ENCODE measurements at regions not wholly inside any gene's neighbourhood (a gene's known extent, or its start where the extent isn't known, plus 50 kb on each side); places are given as distances from the start of the nearest gene placed in this dataset.

GRCh38 chr10:5282137-5282536 is 82.6 kb upstream of the UCN3 start:
- intact Hi-C loops (cut with micrococcal nuclease), result loop anchor here (2.0 to 10.0 kb wide), 2 partner anchors 187 to 263 kb away; partner anchors contain the start of gene AKR1C3
- H3K4ac ChIP-seq (ENCODE audit: low read depth, low read length), result no peak overlapping the region
- no peak overlapping the region for H3K27ac ChIP-seq (ENCODE audit: insufficient read depth, low read length)
- no peak overlapping the region for H2AK9ac ChIP-seq (replicated peaks; ENCODE audit: low read depth, low read length, poor library complexity)
- dilution Hi-C loops (cut with HindIII; ENCODE audit: low sequenced_read_pairs, unreplicated experiment), result no loop called here
- no peak overlapping the region for H2BK20ac ChIP-seq (ENCODE audit: low read depth, low read length)
- H3K9ac ChIP-seq (ENCODE audit: low read depth, low read length), result no peak overlapping the region
- H4K20me1 ChIP-seq (ENCODE audit: insufficient read depth, low read length), result no peaks in the 10 kb centered on the region
- H3K18ac ChIP-seq (ENCODE audit: low read depth, low read length), result no peak overlapping the region
- H2AK5ac ChIP-seq (ENCODE audit: low read depth, low read length), result no peak overlapping the region
- H3K4me1 ChIP-seq (ENCODE audit: control insufficient read depth, insufficient read depth, low read length), result 0 out of 2 replicates have a peak, but pooled peaks cover 1% of the 10 kb centered on the region
- H3K14ac ChIP-seq (replicated peaks; ENCODE audit: low read depth, low read length), result no peak overlapping the region
- no peak overlapping the region for H4K8ac ChIP-seq (ENCODE audit: low read depth in 2 of 2, low read length in 2 of 2)
- ATAC-seq (ENCODE audit: low read depth) (no peak), DNase-seq (no peak)
- H3K4me3 ChIP-seq (ENCODE audit: insufficient read depth, low read depth, low read length), result no peak overlapping the region
- in situ Hi-C loops (cut with MboI; ENCODE audit: low sequenced_read_pairs), result loop anchor here (10.0 kb wide), 1 partner anchor 437 kb away; no protein-coding TSS in a partner anchor
- H3K4me2 ChIP-seq (ENCODE audit: low read depth, low read length), result no peak overlapping the region
- H4K91ac ChIP-seq (ENCODE audit: insufficient read depth, low read depth, low read length), result no peak overlapping the region
- H2BK5ac ChIP-seq (ENCODE audit: low read depth, low read length, poor library complexity, severe bottlenecking), result no peak overlapping the region
- ChIA-PET CTCF (no interaction called here), POLR2A (ENCODE audit: unreplicated experiment) (no interaction called here)
- no peaks in the 10 kb centered on the region for H3K79me1 ChIP-seq (ENCODE audit: low read depth in 1 of 2, low read length in 2 of 2)
- no peak overlapping the region for H4K5ac ChIP-seq (ENCODE audit: low read depth, low read length)
- H2BK120ac ChIP-seq (ENCODE audit: low read depth, low read length), result no peak overlapping the region
- H3K56ac ChIP-seq (ENCODE audit: extremely low read depth, insufficient read depth, low read length), result no peak overlapping the region
- no TSS peak for BruUV-seq (replicated peaks)
- no peak for TF ChIP-seq RAD21 (IDR thresholded peaks at IDR 0.05; ENCODE audit: low read length)
- no peak for TF ChIP-seq FOS (IDR thresholded peaks at IDR 0.05; ENCODE audit: low read depth, low read length)
- no peak for TF ChIP-seq CHD1 (IDR thresholded peaks at IDR 0.05; ENCODE audit: low read depth, low read length)
- TF ChIP-seq MAZ (IDR thresholded peaks at IDR 0.05; ENCODE audit: borderline replicate concordance, low read depth, low read length), result no peak
- H2AFZ ChIP-seq (replicated peaks; ENCODE audit: low read length, poor library complexity), result no peak overlapping the region
- H3K9me1 ChIP-seq (ENCODE audit: insufficient read depth, low read length), result 0 out of 2 replicates have a peak, but pooled peaks cover 3% of the 10 kb centered on the region
- H3K27me3 ChIP-seq (ENCODE audit: control insufficient read depth, insufficient read depth, low read length), result no peaks in the 10 kb centered on the region; the same call in none of the 2 replicates
- H3K36me3 ChIP-seq (ENCODE audit: control insufficient read depth, insufficient read depth, low read length), result no peaks in the 10 kb centered on the region
- H2BK15ac ChIP-seq (ENCODE audit: low read depth, low read length), result no peak overlapping the region
- WGBS, 2 experiments (ENCODE audit: extremely low coverage in 2 of 2, insufficient read length in 1 of 2), result 67% methylated on average over 1 of the region's 2 CpGs; no CpG with 5 or more reads in 1 of the 2 experiments
- H3K9me3 ChIP-seq (ENCODE audit: control insufficient read depth, insufficient read depth, low read length), result no peaks in the 10 kb centered on the region
- H3K23ac ChIP-seq (ENCODE audit: low read depth, low read length), result no peak overlapping the region
